ENCODE measurements at regions not wholly inside any gene's neighbourhood (a gene's known extent, or its start where the extent isn't known, plus 50 kb on each side); places are given as distances from the start of the nearest gene placed in this dataset.

DNA sequence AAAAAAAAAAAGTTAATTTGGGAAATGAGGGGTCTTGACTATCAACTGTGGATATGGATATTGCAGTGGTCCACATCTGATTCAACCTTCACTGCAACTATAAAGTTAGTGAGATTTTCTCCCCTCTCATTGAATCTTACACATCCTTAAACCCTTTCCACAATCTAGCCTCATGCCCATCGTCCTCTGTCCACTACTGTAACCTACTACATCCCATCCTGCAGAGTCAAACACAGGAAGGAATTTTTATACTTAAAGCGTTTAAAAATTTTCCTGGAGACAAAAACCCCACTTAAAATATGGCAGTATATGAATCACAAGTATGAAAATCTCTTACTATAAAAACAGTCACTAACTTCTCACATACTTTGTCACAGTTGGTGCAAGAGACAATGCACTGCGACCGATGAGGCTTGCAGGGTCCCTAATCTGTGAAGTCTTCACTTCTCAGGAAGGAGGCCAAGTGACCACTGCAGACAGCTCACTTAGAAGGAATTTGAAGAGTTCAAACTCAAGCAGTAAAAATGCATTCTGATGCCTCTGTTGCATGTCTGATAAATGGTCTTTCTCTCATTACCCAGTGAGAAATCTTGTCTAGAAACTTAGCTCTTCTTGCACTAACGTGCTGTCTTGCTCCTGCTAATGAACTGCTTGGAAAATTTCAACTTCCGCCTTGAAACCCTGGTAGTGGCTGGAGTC, 50.3 kb upstream of the ST8SIA6 start:
- in situ Hi-C loops (cut with MboI; ENCODE audit: low pct_ligation_motif_present in 1 of 4, low pct_unique_long_range_greater_than_20kb in 1 of 4, low sequenced_read_pairs in 3 of 4) = no loop called here
- no peaks in the 10 kb centered on the region for H3K27me3 ChIP-seq
- no peaks in the 10 kb centered on the region for H3K9me3 ChIP-seq
- no peaks in the 10 kb centered on the region for H3K36me3 ChIP-seq
- no peak overlapping the region for H3K4me3 ChIP-seq
- no peak for DNase-seq
- TF ChIP-seq POLR2AphosphoS5 (IDR thresholded peaks at IDR 0.05) = no peak
- TF ChIP-seq EP300 (IDR thresholded peaks at IDR 0.05; ENCODE audit: low read depth) = no peak
- TF ChIP-seq POLR2A (IDR thresholded peaks at IDR 0.05) = no peak
- TF ChIP-seq CTCF (IDR thresholded peaks at IDR 0.05) = no peak
- H3K27ac ChIP-seq = no peak overlapping the region
- intact Hi-C loops (cut with DNase I; ENCODE audit: low total_unique reads) = no loop called here
- 82 to 85% methylated on average over 4 to 6 of the region's 6 CpGs for WGBS, 2 donors (ENCODE audit: low coverage in 1 of 2)
- H3K4me1 ChIP-seq = no peaks in the 10 kb centered on the region

Measured in transverse colon (tissue), 4 donors.